GM18520 (cell line): ENCODE measurements at regions not wholly inside any gene's neighbourhood (a gene's known extent, or its start where the extent isn't known, plus 50 kb on each side); places are given as distances from the start of the nearest gene placed in this dataset.
"Not testable (repeated sequence)": the region's sequence is repeated elsewhere in the genome, so short reads cannot be mapped to it uniquely, and the experiment has no call there.

ENCODE experiments used
- ATAC-seq: cut with Tn5 transposase; IDR thresholded peaks from one replicate; pipeline ENCODE4 v1.9.1; 2021; ENCODE audit not compliant: unreplicated experiment

DNA sequence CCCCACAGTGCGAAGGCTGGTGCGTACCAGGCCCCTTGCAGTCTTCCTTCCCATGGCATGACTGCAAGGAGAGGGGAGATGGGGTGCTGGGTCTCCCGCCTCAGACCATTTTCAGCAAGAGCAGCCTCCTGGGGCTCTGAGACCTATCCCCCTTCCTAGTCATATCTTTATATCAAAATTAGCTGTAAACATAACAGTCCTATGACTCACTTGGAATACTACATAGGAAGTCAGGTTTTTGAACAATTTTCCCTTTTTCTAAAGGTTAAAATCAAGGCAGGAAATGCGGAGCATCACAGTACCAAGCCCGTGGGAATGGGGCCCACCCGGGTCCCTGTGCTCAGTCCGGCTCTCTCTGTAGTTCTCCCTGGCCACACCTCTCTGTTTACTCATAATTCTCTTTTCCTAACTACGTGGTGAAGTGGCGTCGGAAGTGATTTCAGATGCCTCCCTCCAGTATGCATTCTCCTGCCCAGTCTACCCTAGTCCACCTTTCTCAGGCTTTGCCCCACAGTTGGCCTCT, 109.8 kb upstream of the TMEM170B start:
- no peak for ATAC-seq

- ATAC-seq, result no peak
Observed at GRCh38 chr6:11427091-11427722, 110.3 kb upstream of the TMEM170B start.

DNA sequence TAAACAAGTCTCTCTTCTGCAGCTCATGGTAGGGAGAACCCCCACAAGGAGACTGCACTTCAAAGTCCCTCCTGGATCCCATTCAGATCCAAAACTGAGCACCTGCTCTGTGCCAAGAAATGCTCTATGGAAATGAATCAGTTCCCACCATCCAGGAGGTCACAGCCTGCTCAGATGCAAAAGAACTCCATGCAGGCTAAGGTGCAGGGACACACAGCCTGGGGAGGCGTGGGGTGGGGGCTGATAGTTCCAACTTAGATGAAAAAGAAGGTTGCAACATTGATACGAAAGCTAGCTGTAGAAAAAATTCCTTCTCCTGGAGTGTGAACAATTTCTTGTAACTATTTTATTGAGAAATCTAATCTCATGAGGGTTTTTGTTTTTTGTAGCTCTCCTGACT, 111.0 kb upstream of the TMEM170B start:
- ATAC-seq, result no peak

DNA sequence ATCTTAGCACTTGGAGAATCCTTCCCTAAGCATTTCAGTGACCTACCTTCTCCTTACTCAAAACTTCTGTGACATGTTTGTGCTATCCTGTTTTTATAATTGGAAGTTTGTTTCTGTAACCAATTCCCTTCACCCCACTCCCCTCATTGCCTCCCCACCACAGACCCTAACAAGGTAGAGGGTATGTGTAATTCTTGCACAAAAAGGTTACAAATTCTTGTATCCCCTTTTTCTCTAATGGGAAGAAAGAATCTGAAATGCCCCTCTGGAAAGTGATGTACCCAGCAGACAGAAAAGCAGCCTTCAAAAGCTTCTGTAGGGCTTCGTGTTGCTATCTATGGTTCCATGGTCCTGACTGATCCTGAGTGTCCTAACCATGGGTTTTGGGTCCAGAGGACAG, 111.7 kb upstream of the TMEM170B start:
- ATAC-seq, result no peak

DNA sequence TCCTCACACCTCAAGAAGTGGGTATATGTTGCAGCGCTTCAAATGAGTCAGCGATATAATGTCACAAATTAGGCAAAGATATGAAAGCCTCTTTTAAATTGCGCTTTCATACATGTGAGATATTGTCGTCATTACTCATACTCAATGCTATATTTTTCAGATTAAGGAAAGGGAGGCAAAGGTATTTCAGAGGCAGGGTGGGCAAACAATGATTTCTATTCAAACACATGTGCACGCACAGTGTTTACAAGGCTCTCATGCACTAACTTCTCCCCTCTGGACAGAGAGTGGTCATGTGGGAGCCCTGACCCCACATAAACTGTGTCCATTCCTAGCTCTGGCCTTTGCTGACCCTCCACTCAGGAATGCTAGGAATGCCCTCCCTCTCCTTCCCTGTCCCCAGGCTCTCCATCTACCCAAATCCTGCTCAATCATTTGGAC, 112.1 kb upstream of the TMEM170B start:
- no peak for ATAC-seq

- no peak for ATAC-seq
Observed at GRCh38 chr6:11424395-11425034, 113.0 kb upstream of the TMEM170B start.

GRCh38 chr6:11423667-11424066, 113.9 kb upstream of the TMEM170B start:
- no peak for ATAC-seq

DNA sequence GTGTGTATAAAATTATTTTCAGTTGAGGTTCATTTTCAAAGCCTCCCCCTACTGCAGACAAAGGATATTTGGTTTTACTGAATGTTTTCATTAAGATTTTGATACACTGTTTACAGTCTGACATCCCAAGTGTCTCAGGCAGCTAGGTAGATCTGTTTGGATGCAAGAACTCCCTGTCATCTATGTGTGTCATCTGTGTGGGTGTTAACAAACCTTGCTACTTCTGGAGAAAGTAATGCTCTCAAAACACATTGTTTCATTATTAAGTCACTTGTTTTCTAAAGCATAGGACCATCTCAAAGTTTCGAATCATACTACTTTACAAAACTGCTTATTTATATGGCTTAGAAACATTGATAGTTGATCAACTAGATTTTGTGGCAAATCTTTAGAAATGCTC, 114.5 kb upstream of the TMEM170B start:
- ATAC-seq, result no peak

DNA sequence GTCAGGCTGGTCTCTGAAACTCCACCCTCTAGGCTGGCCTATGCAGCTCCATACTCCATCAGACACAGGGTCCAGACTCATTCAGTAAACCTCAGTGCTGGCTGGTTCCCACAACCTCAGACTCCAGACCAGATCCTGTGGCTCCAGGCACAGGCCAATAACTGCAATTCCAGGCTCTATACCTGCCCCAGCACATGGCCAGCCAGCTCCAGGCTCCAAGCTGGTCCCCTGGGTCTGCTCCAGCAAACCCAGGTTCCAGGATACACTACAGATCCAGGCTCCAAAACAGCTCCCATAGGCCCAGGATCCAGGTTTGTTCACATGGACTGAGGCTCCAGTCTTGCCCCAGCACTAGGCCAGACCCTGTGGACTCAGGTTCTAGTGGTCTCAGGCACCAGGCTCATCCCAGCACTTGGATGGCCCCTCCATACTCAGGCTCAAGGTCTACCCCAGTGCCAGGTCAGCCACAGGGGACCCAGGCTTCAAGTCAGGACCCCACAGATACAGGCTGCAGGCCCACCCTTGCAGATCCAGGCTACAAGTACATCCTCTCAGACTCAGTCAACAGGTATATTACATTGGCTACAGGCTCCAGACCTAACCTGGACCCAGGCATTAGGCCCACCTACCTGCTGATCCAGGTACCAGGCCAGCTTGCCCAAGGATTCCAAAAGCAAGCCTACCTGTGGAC, 117.6 kb upstream of the TMEM170B start:
- ATAC-seq, result no peak

GRCh38 chr6:11418290-11418905, 119.2 kb upstream of the TMEM170B start:
- ATAC-seq, result no peak

DNA sequence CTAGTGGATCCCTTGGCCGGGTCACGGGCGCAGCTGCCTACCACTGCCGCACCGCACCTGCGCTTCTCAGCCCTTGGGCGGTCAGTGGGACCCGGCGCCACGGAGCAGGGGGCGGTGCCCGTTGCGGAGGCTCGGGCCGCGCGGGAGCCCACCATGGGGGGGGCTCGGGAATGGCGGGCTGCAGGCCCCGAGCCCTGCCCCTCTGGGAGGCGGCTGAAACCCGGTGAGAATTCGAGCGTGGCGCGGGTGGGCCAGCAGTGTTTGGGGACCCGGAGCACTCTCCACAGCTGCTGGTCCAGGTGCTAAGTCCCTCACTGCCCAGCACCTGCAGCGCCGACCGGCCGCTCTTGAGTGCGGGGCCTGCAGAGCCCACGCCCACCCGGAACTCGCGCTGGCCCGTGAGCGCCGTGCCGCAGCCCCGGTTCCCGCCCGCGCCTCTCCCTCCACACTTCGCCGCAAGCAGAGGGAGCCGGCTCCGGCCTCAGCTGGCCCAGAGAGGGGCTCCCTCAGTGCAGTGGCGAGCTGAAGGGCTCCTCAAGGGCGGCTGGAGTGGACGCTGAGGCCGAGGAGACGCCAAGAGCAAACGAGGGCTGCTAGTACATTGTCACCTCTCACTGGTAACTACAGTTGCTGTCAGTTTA, 120.5 kb upstream of the TMEM170B start:
- no peak for ATAC-seq

- ATAC-seq, result not testable (repeated sequence)
Observed at GRCh38 chr6:11416099-11416935, 121.2 kb upstream of the TMEM170B start.

DNA sequence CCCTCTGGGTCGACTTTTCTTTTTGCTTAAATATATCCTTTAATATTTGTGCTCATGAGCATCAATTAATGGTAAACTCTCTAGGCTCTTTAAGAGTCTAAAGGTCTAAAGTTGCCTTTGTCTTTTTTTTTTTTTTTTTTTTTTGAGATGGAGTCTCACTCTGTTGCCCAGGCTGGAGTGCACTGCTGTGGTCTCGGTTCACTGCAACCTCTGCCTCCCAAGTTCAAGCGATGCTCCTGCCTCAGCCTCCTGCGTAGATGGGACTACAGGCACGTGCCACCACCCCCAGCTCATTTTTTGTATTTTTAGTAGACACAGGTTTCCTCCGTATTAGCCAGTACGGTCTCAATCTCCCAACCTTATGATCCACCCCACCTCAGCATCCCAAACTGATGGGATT, 122.0 kb upstream of the TMEM170B start:
- ATAC-seq, result no peak

DNA sequence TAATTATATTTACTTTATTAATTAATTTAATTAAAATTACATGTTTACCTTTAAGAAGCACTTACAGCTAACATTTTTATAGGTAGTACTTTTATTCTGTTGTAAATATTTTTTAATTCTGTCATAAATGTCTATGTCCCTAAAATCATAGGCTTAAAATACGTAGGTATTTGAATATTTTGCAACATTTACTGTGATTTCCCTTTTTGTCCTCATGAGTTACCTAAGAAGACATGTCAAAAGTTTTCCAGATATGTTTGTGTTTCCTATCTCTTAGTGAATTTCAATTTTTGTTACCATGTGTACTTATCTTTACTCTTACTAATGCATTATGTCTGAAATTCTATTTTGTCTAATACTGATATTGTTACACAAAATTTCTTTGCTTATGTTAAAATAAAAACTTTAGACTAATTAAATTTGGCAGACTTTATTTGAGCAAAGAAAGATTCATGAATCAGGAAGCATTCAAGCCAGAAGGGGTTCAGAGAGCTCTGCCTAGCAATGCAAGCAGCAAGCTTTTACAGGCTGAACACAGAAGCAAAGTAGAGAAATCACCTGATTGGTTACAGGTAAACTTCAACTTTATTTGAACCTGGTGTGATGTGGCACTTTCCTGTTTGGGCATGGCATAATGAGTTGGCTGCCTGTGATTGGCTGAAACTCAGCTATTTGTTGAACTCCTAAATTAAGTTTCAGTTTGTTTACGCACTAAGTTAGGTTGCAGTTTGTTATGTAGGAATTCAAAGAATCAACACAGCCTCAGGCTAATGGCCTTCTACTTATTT, 123.2 kb upstream of the TMEM170B start:
- ATAC-seq, result peak; percentile 53

GRCh38 chr6:11413728-11414127, 123.8 kb upstream of the TMEM170B start:
- no peak for ATAC-seq

GRCh38 chr6:11413117-11413687, 124.3 kb upstream of the TMEM170B start:
- ATAC-seq, result no peak

GRCh38 chr6:11412616-11413015, 124.9 kb upstream of the TMEM170B start:
- ATAC-seq, result no peak

DNA sequence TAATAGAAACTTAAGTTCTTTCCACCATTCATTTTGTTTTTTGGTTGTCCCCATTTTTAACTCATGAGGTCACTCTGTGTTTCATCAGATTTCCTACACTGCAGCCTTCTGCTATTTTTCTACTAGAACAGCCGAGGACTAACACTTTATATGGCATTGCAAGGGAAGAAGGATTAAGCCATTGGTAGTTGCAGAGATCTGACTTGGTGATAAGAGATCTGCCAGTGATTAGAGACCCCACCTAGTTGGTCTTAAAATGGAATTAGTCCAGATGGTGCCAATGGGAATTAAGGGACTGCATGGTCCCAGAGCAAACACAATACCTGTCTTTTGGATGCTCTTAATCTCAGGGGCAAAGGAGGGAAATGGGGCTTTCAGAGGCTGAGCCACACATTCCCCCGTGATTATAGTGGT, 125.5 kb upstream of the TMEM170B start:
- no peak for ATAC-seq

DNA sequence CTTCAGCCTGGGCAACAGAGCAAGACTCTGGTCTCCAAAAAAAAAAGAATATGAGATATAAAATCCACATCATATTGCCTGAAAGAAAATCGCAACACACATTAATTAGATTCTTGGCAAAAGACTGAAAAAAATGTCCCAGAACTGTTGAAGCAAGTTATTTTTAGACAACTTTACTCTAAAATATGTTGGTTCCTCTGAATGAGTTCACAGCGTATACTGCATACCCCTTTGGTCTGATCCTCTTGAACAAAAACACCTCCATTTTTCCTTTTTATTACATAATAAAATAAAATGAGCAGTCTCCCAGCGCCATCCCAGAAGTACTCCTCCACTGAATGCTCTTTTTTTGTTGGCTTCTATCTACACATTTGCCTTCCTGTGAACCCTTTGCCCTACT, 126.0 kb upstream of the TMEM170B start:
- ATAC-seq, result no peak
